OCI-LY3 (cell line): ENCODE measurements at regions not wholly inside any gene's neighbourhood (a gene's known extent, or its start where the extent isn't known, plus 50 kb on each side); places are given as distances from the start of the nearest gene placed in this dataset.

Experiments used
- CTCF ChIP-seq: fragments of 200-600, 300-600 bp; sonication (generic); IDR thresholded peaks from 2 replicates; pipeline ENCODE4 v1.5.1; 2014; ENCODE audit warnings: antibody characterized with exemption, low read length, low read depth
- EZH2phosphoT487 ChIP-seq: fragments of 200-600 bp; shearing (Covaris generic); IDR thresholded peaks from 2 replicates; pipeline ENCODE4 v1.6.1; 2018; ENCODE audit warnings: antibody characterized with exemption, mixed run types, low read depth

GRCh38 chr5:87042554-87042953 is 225.1 kb upstream of the RASA1 start:
- TF ChIP-seq CTCF (no peak), EZH2phosphoT487 (no peak)
